ENCODE measurements at regions not wholly inside any gene's neighbourhood (a gene's known extent, or its start where the extent isn't known, plus 50 kb on each side); places are given as distances from the start of the nearest gene placed in this dataset.

- TF ChIP-seq, protein P1, sequence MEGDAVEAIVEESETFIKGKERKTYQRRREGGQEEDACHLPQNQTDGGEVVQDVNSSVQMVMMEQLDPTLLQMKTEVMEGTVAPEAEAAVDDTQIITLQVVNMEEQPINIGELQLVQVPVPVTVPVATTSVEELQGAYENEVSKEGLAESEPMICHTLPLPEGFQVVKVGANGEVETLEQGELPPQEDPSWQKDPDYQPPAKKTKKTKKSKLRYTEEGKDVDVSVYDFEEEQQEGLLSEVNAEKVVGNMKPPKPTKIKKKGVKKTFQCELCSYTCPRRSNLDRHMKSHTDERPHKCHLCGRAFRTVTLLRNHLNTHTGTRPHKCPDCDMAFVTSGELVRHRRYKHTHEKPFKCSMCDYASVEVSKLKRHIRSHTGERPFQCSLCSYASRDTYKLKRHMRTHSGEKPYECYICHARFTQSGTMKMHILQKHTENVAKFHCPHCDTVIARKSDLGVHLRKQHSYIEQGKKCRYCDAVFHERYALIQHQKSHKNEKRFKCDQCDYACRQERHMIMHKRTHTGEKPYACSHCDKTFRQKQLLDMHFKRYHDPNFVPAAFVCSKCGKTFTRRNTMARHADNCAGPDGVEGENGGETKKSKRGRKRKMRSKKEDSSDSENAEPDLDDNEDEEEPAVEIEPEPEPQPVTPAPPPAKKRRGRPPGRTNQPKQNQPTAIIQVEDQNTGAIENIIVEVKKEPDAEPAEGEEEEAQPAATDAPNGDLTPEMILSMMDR (IDR thresholded peaks at IDR 0.05): peak in 9 of 12 donors; percentile 15 to 59 (median 42)
- TF ChIP-seq POLR2A (IDR thresholded peaks at IDR 0.05): no peak
Observed at GRCh38 chr21:16194095-16194787, 464.5 kb downstream of the USP25 start.

Measured in heart left ventricle (tissue), 13 donors.